CD4-positive, alpha-beta T cell treated with Interferon alpha-2 for 1 hour (primary cell): ENCODE measurements at regions not wholly inside any gene's neighbourhood (a gene's known extent, or its start where the extent isn't known, plus 50 kb on each side); places are given as distances from the start of the nearest gene placed in this dataset.

Experiments used
- DNase-seq, 2 donors: peaks; one replicate each; pipeline ENCODE4 v3.0.0-alpha.2; 2020 to 2022

DNA sequence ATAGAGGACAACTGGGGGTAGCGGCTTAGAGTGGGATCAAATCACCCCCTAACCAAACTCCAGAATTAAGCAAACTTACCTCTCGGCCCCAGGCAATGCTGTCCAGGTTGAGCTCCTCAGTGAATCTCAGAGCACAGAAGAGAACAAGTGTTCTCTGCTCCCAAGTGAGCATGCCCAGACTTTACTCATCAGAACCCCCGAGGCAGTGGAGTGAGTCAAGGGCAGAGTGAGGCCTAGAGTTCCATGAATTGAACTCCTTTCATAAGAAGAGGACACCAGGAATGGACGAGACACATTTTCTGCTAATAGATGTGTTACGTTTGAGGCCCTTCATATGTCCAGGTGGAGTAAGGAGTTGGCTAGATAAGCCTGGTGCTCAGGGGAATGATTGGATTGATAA lies 134.0 kb upstream of the DTNBP1 start:
- no peak for DNase-seq

DNA sequence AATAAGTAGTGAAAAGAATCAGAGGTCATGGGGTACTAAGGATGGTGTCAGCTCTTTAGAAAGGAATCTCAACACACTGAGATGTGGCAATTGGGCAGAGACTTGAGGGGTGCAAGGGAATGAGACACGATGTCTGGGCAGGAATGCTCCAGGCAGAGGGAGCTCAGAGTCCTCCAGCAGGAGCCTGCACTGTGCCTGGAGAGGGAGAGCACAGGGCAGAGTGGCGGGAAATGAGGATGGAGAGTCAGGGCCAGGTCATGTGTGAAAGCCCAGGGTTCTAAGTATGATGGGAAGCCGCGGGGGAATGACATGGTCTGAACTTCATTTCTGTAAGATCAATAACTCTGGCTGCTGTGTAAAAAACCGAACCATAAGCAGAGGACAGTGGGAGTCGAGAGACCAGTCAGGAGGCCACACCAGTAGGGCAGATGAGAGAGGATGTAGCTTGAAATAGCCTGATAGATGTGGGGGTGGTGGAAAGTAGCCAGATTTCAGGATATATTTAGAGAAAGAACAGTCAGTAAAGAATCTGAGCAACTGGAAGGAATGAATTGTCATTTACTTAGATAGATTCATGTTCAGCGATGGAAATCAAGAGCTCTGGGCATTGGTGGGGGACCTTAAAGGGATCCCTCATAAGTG lies 133.4 kb upstream of the DTNBP1 start:
- no peak for DNase-seq

DNA sequence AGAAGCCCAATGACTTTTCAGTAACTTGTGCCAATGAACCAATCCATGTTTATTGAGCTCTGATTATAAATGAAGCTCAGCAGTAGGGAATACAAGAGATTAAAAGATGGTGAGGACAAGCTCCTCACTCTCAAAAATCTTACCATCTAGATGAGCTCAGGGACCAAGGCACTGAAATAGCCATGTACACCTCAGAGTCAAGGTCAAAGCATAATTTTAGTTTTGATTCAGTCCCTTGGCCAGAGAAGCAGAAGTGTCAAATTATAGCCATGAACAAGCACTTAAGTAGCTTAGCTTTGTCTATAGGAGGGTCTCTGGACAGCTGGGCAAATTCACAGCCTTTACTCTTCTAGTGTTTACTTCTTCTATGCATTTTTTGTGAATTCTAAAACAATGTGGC lies 131.0 kb upstream of the DTNBP1 start:
- no peak for DNase-seq

DNA sequence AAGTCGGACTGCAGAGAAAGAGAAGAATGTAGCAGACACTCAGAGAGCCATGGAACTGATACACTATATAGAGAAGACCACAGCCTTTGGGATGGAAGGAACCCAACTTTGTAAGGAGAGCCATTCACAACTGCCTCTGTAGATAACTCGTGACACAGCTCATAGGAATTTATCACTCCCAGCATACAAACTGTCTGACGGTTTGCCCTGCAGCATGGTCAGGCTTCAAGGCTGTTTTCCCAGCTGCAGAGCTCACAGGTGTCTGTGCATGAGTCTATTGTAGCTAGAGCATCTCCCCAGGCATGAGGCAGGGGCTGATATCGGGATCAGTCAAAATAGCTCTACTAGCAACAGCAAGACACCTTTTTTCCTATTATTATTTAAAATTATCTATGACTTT lies 130.5 kb upstream of the DTNBP1 start:
- DNase-seq: no peak

DNA sequence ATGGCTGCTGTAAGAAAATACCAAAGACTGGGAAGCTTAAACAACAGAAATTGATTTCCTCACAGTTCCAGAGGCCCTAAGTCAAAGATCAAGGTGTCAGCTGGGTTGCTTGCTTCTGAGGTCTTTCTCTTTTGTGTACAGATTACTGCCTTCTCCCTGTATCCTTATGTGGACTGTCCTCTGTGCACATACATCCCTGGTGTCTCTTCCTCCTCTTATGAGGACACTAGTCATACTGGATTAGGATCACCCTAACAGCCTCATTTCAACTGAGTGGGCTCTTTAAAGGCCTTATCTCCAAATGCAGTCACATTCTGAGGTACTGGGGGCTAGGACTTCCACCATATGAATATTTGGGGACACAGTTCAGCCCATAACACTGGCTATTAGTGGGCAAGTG lies 130.0 kb upstream of the DTNBP1 start:
- DNase-seq: no peak

DNA sequence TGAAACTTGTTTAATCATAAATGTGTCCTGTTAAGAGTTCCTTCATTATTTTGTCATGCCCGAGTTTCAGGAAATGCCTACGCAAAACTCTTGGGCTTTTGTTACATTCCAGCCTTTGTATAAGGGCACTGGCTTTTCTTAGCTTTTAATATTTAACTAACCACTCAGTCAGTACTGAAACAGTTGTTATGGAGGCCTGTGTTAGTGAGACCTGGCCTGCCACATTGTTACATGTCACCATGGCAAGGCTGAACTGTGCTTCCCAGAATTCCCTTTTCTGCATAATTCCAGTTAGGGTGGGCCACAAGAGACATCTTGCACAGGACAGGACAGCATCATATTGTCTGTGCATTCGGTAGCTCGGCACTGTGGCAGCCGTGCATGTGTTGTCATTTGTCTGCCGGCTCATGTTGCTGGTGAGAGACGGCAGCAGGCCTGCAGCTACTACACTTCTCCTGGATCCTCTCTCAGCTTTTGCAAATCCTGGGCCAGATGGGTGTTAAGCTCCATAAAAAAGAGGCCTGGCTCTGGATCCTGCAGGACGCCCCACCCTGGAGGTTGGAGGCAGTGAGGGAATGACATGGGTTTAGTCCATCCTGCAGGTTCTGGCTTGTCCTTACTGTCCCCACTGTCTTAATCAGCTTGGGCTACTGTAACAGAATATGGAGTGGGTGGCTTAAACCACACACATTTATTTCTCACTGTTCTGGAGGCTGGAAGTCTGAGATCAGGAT lies 128.8 kb upstream of the DTNBP1 start:
- no peak for DNase-seq

DNA sequence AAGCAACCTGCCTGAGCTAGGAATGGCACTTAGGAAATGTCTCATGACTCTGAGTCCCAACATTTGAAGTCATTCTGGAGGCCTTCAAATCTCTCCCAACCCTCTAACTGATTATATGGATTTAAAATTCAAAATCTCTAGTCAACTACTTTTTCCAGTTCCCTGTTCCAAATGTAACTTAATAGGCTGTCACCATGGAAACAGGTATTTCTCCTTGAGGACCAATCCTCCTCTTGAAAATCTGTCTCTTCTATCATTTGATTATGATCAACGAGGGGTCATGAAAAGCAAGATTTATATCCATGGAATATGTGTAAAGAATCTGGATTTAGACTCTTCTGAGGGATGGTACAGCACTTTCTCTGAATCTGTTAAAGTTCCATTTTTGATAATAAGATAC lies 127.3 kb upstream of the DTNBP1 start:
- no peak for DNase-seq

DNA sequence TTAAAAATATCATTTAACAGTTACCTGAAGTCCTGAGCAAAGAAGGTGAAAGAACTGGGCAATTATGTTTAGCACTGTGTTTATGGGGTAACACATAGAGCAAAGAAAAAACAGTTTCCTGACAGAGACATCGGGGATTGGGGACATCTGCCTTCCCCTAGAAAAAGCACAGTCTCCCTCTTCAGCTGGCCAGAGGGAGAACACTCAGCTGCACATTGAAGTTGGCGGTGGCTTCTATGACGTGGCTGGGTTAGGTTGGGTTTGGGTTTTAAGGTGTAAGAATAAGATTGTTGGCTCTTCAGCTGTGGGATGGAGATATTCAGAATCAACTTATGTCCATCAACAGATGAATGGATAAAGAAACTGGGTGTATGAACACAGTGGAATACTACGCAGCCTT lies 124.0 kb upstream of the DTNBP1 start:
- DNase-seq: no peak

DNA sequence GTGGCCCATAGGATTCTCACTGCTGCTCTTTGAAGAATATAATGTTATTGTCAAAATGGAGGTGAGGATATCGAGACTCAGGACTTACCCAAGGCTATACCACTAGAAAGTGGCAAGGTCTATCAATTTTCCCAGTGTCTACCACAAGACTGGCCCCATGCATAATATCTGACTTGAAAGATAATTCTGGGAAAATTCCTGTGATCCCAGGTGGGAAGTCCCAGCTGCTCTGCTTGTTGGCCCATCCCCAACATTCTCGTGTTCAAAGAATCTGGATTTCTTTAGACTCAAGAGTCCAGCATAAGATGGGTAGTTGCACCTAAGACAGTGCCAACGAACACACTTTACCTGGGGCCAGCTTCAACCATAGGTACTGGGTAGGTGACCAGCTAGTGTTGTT lies 120.7 kb upstream of the DTNBP1 start:
- DNase-seq: no peak

DNA sequence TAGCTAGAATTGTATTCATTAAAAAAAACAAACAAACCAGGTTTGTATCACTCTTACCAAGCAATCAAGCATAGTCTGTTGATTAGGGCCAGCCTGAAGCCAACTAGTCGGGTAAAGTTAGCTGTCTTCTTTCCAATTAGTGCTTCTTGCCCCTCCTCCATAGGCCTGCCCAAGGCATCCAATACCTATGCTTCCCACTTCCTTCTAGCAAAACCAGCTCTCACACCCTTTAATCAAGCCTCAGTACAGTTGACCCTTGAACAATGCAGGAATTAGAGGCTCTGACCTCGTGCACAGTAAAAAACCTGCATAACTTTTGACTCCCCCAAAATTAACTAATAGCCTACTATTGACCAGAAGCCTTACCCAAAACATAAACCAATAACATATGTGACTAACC lies 119.1 kb upstream of the DTNBP1 start:
- no peak for DNase-seq

DNA sequence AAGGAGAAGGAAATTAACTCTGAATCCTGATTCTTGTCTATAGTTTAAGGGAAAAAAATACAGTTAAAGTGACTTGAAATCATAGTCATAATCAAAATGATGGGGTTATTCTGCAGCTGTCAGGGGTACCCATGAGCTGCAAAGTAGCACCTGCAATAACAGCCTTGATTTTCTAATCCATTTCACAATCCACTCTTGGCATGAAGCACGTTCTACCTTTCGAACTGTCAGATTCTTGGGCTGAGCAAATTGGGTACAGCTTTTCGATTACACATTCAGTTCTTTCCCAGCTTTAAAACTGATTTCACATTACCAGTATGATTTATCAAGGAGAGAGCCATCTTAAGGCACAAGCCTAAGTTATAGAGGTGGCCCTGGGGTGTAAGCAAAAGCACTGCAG lies 118.5 kb upstream of the DTNBP1 start:
- DNase-seq: no peak

DNA sequence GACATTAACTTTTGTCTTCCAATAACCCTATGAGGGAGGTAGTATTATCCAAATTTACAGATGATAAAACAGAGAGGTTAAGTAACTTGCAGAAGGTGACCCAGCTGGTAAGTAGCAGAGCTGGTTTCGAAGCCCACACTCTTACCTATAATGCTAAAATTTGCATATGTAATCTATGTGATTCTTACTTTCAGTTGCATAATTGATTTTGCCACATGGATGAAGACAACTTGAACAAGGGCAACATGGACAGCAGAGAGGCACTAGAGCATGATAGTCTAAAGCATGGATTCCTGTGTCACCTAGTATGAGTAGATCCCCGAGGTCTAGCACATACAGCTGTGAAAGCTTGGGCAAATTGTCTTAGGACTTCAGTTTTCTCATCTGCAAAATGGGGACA lies 117.6 kb upstream of the DTNBP1 start:
- DNase-seq: no peak

DNA sequence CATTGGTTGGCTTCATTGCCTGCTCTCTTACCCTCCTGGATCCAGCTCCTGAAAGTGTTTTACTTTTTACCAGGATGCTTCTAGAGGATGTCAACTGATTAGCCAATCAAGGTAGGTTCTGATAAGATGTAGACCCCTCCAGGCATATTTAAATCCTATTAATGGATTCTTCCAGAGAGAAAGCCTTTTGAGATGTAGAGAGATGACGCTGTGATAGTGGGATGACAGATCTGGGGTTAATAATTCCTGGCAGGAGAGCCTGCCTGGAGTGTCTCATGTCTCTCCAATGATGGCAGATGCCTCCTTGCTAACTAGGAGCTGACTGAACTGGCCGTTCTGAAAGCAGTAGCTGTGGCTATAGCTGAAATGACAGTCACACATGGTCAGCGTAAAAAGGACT lies 116.9 kb upstream of the DTNBP1 start:
- no peak for DNase-seq

DNA sequence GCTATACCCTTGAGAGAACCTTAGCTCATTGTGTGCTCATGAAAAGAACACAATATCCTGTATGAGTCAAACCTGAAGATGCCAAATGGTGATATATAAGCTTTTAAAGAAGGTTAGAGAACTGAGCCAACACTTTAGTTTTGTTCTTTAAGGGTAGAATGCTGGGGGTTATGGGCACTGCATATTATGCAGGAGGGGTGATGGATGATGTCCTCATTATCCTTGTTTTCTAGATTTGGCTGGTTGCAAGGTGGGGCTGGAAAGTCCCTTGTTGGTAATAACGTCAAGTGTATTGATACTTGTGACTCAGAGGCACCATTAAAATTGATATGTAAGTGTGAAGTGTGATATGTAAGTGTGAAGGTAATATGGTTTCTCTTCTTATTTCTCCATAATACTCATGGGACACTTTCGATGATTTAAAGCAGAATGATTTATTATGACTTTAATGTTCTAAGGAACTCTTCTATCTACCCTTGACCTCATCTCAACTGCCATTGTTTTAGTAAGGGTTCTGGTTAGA lies 113.7 kb upstream of the DTNBP1 start:
- no peak for DNase-seq

DNA sequence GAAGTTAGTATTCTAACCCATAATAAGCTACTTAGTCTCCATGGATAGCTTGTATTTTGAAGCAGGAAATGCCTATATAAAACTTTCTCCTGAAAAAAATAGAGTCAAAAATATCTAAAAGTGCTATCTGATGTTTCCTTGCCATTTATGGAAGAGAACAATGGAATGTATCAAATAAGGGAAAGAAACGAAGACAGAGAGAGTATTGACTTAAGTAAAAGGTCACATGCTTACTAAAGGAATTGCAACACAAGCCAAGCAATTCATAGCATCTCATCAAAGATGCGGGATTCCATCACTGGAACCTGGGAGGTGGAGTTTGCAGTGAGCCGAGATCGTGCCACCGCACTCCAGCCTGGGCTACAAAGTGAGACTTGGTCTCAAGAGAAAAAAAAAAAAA lies 112.9 kb upstream of the DTNBP1 start:
- no peak for DNase-seq

DNA sequence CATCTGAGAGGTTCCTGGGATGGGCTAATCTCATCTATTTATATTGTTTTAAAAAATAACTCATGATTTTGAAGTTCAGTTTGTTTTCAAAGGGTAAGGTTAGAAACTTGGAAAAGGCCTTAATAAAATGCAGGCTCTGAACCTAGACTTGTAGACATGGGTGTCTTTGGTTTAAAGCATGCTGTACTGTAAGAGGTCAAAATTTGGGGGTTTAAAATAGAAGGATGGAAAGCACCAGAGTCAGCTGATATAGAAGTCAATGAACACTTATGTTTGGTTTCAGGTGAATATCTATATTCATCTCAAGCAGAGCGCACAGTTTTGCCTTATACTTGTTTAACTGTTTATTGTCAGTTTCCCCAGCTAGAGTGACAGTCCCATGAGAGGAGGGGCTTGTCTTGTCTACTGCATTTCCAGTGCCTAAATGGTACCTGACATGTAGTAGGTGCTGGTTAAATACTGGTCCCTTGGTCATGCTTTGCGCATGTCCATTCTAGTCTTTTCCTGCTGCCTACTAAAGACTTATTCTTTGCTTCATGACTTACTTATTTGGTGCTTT lies 112.3 kb upstream of the DTNBP1 start:
- DNase-seq: no peak

DNA sequence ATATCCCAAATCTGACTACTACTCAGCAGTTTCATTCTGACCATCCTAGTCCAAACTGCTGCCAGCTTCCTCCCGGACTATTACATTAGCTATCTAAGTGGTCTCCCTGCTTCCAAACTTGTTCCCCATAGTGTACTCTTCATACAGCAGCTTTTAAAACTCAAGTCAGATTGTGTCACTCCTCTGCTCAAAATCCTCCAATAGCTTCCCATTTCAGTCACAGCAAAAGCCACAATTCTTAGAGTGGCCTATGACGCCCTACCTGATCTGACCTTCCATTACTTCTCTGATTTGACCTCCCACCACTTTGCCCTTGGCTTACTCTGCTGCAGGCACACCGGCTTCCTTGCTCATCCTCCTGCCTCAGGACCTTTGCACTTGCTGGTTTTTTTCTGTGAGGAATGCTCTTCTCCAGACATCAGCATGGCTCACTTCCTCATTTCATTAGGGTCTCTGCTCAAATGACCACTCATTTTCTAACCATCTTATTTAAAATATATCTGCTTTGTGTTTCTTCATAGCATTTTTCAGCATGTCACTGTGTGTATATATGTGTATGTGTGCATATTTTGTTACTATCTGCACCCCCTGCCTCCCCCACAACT lies 111.1 kb upstream of the DTNBP1 start:
- no peak for DNase-seq

DNA sequence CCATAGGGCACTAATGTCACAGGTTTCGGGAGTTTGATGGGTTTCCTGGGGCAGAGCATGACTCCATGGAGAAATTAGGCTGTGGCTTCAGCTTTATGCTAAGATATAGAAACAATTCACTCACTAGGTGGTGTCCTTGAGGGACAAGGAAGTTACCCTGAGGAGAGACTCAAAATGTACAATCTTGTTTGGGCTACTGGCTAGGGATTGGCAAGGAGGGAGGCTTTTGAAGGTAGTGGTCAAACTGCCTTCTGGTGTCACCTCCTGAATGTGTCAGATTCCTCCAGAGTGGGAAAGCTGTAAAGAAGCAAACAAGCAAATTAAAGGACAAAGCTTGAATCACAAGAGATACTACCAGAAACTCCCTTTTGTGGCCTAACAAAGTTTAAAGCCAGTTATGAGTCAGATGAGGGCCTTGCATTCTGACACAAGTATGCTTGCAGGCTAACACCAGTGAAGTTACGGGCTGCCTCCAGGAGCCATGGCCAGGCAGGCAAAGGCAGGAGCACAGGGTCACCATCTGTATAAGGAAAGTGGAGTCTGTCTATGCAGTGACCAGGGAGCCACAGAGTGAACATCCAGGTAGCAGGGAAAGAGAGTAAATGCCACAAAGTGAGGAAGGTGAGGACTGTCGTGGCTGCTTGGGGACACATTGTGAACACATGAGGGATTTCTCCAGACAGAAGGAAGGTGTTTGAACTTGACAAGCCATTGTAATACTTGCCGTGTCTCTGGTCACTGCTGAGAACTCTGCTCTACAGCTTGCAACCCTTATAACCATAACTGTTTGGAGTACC lies 107.7 kb upstream of the DTNBP1 start:
- DNase-seq: peak in 1 of 2 donors; percentile 3

DNA sequence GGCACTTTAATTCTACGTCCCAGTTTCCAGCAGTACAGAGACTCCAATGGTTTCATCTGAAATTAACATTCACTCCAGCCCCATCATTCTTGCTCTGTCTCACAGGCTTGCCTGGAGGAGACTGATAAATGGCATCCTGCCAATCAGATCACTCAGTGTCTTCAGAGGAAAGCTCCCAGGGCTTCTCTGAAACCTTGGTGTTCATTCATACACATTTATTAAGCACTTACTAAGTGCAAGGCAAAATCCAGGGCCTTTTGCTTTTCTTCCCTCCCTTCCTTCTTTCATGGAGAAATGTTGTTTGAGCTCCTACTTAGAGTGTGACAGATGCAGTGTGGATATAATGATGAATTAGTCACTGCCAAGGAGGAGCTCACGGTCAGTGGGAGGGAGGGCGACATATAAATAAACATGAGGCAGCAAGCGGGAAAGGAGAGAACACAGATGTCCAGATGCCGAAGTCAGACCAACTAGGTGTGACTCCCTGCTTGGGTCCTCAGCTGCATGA lies 106.7 kb upstream of the DTNBP1 start:
- no peak for DNase-seq

DNA sequence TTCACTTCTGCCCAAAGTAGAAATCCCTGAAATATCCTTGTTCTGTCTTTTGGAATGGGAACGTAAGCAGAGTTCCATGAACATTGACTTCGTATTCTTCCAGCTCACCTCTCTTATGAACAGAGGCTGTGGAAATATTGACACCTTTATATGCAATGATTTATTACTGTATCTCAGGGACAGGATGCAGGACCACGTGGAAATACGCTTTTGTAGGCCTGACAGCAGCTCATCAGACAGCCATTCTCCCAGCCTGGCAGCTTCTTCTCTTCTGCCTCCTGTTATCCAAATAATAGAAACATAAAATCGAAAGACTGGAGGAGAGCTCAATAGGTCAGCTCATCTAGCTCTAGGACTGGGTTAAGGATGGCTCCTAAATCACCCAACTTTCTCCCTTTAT lies 106.2 kb upstream of the DTNBP1 start:
- DNase-seq: no peak

DNA sequence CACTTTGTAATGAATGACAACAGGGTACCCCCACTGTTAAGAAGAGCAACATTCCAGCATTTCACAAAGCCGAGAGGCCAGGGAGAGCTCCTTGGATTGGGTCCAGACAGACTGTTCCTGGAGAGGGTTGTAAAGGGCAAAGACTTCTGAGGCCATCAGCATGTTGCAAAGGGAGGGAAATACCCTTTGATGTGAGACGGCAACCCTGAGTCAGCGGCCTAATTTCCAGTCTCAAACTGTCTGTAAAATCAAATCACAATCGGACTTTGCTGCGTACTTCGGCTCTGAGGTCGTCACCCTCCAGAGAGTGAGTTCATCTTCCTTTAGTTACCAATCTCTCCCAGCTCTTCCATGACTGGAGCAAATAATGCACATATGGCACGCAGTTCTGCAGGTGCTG lies 101.0 kb upstream of the DTNBP1 start:
- no peak for DNase-seq

DNA sequence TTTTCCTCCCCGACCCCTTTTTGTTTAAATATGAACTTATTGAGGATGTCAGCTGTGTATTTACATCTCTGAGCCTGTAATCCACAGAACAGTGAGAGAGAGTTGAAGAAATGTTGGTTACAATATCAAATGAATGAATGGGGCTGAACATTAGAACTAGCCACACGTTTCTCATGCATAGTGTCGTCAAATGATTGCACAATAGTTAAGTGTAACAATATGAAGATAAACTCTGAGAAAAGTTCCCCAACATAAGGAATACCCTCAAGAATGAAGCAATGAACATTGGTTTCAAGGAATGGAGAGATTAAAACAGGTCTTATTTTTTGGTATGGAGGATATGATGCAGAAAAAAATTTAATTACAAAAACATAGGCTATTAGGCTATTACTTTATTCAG lies 100.5 kb upstream of the DTNBP1 start:
- DNase-seq: no peak

DNA sequence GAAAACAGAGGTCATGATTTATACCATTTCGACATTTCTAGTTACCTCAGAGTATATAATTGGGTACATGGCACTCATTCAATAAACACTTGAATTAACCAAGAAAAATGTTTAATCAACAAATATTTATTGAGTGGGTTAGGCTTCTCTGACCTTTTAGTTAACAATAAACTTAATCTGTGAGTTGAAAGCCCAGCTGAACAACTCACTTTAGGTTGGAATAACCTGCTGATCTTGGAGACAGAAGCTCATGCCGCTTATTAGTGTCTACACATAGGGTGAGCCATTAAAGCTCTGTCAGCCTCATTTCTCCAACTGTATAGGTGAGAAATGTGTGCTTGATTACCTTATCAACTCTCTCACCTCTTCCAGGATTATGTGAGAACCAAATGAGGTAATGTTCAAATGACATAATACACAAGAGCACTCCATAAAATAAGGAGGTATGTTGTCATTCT lies 98.2 kb upstream of the DTNBP1 start:
- DNase-seq: no peak
